NCI-H1694 (cell line): ENCODE measurements at regions not wholly inside any gene's neighbourhood (a gene's known extent, or its start where the extent isn't known, plus 50 kb on each side); places are given as distances from the start of the nearest gene placed in this dataset.

ENCODE experiments used
- DNase-seq: peaks from one replicate; lab custom pipeline; 2025; lab: John Stamatoyannopoulos, UW

DNA sequence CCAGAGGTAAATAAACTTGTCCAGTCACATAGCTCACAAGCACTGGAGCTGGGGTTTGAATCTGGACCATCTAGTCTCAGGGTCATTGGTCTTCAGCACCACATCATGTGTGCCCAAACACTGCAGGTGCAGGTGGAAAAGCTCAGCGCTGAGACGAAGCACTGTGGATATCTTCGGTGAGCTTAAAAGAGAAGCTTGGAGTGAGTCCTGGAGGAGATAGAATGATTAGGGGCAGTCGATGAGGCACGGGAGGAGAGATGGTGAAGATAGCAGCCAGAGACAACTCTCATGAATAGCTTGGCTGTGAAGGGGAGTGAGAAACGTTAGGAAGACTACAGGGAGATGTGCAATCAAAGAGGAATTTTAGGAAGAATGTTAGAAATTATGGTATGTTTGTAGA lies 389.3 kb downstream of the FGF9 start:
- DNase-seq: no peak

DNA sequence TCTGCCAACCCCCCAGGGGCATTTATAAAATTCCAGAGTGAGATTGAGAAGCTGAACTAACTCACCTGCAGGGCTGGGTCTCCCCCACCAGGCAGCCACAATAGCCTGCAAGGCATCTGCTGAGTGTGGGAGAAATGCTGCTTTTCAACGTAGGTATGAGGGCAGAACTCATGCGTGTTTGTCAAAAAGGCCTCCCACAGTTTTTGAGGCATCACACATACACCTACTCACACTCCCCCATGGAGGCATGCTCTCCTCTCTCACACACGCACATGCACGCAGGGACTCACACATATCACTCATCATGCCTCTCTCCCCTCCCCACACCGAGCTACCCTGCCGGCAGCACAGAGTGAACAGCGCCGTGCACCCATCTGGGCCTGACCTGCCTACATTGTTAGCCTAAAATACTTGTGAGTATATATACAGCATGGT lies 390.5 kb downstream of the FGF9 start:
- DNase-seq: no peak

DNA sequence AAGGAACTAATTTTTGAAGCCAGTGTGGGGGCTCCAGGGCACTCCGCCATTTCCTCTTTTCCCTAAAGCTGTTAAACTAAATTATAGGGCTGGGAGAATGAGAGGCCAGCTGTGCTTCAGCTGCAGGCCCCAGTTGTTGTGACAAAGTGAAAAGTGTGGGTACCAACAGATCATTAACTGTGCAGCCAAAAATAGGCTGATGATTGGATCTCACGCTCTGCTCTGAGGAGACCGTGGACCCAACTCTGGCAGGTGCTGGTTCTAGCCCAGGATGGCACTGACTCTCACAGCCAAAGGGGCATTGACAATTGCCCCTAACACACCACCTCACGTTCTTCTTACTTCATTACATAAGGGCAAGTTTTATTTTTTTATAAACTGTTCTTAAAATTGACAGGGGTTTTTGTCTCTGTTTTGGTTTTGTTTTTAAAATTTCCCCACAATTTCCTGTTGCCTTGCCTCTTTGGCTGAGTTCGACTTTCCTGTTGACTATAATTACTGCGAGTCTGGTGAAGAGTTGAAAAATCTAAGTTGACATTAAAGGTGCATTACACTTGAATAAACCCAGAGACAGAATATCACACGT lies 391.0 kb downstream of the FGF9 start:
- no peak for DNase-seq

DNA sequence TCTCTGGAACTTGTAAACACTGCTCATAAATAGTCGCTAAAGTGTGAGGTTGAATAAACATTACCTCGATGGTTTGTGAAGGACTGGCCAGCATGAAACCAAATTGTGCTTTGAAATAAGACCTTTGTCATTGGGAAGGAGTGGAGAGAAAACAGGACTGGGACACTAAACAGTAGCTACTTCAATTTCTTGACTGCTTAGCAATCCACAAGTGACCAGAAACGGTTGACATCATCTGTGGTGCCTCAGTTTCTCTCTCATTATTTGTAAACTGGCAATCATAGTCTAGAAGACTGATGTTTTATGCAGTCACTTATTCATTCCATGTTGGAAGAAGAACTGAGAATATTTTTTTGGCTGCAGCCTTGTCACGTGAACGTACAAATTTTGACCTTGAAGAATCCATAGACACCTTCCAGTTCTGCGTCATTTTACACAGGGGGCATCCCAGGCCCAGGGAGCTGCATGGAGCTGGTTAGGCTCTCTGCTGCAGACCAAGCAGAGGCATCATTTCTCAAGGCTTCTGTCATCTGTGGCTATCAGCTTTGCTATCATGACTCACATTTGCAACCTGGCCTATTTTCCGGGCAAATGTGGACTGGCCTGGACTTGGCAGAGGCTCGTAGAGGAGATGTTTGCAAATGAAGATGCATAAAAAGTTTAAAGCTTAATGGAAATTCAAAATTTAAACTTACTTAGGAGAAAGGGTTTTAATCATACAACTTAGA lies 391.8 kb downstream of the FGF9 start:
- DNase-seq: no peak

DNA sequence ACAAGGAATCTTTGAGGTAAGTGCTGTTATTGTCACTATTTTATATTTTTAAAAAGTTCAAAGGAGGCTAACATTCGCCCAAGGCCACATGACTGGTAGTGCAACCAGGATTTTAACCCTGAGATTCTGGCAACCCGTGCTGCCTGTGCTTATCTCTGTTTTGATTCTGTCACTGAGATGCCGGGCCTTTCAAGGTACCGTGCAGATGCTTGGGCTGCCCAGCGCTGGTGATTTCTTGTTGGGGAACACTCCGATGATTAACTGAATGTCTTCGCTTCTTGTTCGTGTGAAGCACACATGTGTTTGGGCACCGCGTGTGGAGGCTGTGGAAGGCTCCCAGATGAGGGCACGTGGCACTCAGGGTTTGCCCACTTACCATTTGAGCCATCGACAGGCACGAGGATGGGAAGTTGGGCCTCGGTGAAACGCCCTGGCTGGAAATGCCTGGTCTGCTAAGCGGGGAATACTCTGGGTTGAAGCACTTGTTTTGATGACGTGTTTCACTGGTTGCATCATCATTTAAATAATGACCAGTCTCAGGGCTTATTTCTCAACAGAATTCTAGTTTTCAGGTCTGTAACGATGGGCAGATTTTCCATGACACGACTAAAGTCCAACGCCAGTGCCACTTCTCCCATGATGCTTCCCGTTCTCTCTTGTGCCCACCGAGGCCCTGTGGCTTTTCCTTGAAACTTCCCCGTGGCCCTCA lies 392.7 kb downstream of the FGF9 start:
- DNase-seq: no peak

DNA sequence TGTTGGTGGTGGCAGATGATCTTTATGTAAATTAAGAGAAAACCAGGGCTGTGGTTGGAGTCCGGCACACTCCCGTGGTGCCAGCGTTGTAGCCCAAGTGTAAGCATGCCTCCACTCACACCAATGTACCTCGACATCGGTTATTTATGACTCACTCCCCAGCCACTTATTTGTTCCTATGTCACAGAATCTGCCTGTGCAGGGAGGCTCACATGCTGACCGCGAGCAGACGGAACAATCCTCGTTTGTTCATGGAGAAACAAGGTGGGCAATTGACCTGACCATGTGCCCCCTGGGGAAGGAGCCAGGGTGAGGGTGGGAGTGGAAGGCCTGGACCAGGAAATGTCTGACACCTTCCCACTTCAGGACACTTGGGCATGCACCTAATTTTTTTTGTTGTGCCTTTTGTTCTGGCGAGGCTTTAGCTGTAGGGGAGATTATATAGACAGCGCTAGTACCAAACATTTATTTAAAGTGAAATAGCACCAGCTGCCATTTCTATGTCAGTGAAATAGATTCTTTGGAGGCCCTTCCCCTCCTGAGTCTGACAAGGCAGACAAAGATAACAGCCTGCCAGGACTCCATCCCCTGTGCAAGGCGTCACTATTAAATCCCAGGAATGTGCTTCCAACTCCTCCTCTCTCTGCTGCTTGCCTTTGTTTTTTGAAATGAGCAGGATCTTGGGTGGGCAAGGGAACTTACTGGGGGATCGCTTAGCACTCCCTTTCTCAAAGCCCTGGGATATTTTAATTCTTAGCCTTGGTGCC lies 394.2 kb downstream of the FGF9 start:
- DNase-seq: no peak

DNA sequence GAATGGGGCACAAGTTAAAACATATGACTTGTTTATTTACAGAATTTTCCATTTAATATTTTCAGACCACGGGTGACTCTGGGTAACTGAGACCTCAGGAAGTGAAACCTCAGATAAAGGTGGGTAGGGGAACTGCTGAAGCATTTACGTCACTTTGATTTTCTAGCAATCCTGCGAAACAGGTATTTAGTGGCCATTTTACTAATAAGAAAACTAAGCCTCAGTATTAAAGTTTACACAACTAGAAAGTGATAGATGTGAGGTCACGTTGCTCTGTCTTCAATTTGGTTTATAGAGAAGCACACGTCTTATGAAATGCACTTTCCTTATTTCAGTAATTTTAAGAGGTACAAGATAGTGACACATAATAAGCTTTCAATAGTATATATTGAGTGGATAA lies 402.8 kb downstream of the FGF9 start:
- DNase-seq: no peak

DNA sequence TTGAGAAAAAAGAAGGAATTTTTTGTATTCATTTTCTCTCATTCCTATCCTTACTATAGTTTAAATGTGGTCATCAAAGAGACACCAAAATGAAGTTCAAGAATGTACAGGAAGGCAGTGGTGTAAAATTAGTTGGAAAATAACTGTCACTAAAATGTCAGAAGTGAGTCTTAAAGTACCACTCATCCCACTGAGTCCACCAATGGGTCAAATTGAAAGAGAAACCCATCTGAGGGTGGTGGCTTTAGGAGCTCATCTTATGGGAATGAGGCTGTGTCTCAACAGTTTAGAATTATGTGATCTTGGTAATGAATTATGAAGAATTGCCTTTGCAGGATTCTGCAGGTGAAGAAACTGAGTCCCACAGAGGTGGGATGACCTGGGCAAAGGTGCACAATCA lies 403.5 kb downstream of the FGF9 start:
- DNase-seq: no peak

DNA sequence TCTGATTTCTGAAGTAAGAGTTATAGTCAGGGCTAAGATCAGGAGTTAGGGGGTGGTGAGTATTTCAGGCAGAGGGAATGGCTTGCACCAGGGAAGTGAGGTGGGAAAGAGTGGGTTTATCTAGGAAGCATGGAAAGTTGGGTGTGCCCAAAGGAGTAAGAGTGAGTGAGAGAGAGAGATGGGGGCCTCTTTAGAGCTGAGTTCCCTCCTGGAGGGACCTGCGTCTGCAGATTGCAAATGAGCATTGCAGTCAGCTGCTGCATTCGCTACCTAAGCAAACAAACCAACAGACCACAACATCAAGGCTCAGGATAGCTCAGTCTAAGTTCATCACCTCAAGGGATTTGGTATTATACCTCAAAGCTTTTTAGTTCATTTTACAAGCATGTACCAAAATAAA lies 405.8 kb downstream of the FGF9 start:
- DNase-seq: no peak

DNA sequence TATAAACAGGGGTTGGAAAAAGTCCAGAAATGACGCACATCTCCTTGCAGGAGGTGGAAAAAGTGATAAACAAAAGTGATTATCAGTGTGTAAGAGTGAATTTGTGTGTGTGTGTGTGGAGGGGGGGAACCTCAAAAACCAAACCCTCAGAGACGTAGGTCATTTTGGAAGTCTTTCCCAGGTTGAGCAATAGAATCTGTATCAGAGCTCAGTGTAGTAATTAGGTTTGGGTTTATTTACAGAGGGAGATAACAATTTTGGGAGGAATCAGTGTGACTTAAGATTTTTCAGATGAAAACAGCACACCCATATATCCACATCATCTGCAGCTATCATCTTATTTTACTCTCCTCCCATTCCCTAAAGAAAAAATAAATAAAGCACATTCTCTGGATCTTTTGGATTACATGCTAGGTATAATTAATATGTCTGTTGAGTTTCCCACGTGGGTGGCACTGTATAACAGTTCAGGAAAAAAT lies 406.4 kb downstream of the FGF9 start:
- DNase-seq: no peak

DNA sequence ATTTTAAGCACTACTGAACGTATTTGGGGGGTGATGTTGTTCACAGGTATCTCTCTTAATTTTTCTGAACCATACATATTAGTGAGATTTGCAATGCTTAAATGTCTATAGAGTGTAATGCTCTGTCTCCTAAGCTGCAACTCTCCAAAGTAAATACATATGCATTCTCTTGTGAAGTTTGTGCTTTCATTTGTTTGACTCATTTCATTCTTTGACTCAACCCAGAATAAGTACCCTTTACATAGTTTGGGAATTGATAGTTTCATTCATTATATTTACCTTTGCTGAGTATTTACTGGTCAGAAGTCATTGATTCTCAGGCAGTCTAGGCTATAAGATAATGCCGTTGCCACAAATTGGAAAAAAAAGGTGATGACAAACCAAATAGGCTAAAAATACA lies 406.9 kb downstream of the FGF9 start:
- no peak for DNase-seq

DNA sequence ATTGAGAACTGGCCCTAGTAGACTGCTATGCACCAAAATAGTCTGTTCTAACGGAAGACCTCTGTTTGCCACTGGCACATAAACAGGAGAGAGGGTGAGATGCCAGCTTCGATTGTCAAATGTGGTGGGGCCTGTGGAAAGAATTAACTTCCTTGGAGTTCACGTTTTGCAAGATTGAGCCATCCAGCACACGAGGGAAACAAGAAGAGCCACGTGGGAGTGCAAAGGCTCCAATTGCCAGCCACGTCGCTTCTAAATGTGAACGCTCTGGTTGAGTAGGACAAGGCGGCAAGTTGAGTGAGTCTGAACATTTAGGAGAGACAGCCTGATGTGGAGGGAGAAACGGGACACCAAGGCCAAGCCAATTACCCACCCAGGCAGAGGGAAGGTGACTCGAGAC lies 409.1 kb downstream of the FGF9 start:
- no peak for DNase-seq

DNA sequence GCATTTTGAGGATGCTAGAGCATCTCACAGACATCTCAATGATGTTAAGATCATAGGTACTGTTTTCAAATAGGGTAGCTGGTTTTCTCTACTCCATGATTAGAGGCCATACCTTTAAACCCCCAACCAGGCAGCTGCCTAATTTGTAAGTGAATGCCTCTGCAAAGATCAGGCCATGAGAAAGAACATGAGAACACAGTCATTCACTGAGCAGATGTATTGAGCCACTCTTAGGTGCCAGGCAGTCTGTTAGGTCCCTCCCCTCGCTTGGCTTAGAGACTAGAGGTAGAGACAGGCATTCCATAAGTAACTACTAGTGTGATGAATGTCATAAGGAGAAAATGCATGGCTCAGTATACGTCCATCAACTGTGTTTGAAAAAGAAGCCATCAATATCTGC lies 410.0 kb downstream of the FGF9 start:
- no peak for DNase-seq

DNA sequence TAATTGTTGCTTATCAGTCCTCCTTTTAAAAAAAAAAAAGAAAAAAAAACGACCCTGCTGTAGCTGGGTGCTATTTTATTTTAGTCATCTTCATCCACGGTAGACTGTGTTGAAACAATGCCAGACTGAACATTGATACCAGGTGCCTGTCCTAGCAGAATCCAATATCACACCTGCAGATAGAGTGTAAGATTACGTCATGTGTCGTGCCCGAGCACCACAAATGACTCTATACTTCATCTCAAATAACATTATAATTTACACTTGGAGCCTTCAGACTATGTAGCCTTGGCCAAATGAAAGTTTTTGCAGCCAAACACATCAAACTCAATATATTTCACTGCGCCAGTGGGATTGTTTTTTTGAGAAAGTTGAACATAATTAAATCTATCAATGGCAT lies 410.6 kb downstream of the FGF9 start:
- no peak for DNase-seq

DNA sequence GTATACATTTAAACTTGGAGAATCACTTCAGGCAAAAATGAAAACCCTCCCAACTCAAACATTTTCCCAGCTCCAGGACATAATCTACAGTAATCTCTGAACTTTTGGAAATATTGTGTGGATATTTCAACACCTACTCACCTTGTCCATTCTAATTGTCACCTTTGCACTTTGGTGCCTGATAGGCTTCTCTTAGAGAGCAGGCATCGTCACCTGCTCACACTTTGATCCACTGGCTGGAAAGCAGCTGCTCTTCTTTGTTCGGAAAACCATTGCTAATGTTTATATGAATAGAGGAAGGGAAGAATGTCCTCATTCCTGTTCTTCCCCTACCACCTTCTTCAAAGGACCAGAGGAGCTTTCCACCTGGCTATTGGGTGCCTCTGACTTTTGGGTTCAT lies 411.2 kb downstream of the FGF9 start:
- DNase-seq: no peak

DNA sequence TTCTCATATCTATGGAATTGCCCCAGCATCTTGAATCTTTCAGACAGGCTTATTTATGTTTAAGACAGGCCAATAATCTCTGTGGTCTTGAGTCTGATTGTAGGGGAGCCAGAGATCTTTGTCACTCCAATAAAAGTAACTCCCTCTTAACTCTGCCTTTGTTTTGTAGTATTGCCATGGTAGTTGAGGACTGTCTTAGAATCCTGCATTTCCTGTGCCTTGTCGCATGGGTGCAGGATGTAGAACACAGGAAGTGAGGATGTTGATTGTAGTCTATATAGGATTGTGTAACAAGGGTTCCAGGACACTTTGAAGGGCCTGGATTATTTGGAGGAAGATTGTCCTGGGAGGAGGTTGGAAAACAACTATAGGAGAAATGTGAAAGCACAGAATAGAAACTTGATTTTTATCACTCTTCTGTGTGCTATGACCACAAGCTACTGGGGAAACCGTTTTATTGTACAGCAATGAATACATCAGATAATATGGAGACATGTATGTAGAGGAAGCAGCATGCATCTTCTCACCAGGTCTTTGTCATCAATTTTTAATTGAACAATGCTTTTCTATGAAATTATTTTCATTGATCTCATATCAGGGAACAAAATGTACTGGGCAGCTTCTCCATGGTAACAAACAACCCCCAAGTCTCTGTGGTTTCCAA lies 411.7 kb downstream of the FGF9 start:
- no peak for DNase-seq

DNA sequence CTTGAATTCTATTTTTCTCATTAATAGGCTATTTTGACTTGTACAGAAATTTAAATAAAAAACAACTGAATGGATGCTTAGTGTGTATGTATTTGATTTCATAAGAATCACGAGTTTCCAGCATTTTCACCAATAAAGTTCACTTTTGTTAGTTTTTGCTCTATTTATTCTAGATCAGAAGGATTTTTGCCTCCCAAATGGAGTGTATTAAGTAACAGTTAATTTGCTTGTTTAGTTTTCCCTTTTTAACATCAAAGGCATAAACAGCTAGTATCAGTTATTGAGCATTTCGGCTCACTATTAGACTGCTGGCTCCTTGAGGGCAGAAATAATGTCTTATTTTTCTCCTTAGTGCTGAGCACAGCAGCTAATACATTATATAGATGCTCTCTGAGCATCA lies 414.1 kb downstream of the FGF9 start:
- DNase-seq: no peak

DNA sequence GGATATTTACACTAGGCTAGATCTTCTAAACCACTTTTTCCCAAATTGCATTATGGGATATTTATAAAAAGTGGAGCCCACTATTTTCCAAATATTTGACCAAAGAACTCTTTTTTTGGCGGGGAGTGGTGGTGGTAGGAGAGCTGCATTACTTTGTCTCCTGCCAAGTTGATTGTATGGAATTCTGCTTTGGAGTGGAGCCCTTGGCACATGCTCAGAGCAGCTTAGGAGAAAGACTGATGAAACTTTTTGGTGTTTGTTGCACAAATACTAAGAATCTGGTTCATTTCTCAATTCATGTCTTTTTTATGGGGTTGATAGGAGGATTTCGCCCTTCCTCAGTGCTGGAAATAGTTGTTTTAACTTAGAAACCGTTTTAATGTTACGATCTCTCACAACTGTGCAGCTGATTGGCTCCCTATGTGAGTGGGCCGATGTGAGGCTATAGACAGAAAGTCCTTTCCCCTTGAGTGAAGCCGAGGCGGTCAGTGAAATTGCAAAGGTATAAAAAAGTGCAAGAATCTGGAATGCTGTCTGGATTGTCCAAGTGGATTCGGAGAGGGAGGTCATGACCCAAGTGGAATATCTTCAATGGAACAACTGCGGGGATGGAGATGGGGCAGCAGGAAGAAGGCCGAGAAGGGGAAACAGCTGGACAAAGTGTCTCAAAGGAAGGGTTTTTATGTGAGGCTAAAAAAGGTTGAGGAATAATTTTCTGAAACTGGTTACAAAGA lies 415.9 kb downstream of the FGF9 start:
- no peak for DNase-seq

DNA sequence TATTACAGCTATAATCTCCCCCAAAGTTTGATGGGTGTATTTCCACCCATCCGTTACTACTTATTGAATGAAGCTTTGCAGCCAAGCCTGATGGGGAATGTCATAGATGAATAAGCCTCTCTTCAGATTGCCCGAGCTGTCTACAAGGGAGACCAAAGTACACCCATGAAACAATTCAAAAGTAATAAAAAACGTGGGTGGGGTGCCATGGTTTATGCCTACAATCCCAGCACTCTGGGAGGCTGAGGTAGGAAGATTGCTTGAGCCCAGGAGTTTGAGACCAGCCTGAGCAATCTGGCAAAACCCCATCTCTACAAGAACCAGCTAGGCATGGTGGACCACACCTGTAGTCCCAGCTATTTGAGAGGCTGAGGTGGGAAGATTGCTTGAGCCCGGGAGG lies 419.2 kb downstream of the FGF9 start:
- no peak for DNase-seq

DNA sequence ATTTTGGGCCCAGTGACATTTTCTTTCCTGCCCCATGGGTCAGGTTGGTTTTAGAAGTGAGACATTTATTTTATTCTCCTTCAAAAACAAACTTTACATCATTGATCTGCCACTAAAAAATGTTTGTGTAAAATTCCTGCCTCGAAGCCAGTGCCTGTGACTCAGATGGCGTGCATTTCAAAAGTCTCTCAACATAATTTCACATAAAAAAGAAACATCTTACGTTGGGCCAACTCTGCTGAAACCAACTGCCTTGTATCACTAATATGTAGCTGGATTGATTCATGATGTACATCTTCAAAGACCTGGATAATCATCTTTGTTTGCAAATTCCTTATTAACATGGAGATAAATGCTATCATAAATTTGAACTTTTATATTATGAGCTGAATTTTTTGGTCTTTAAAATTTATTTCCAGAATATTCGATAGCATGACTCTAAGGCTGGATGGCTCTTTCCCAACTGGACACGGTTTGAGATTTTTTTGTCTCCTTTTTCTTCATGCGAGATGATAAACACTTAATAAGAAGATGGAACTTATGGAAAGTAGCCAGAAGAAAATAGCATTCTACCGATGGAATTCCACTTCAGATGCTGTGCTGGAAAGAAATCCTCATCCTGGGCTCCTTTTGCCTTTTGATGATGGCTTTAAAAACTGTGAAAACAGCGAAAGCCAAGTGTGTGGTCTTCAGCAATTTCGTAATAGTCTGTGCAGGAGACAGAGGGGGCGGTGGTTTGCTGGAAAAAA lies 420.5 kb downstream of the FGF9 start:
- no peak for DNase-seq

DNA sequence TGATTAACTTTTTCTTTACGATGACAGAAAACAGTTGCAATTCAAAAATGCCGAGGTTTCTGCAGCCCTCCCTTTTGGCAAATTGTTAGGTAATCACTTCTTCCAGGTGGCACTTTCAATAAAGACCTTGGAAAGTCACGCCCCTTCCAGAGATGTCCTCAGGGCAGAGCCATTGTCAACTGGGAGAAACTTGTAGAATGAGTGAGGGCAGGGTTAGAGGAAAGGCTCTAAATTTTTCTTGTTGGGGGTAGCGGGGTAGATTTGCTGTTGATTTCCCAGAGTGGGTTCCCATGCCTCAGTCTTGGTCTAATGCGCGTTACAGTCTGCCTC lies 421.1 kb downstream of the FGF9 start:
- no peak for DNase-seq
